HFFc6 (cell line): ENCODE measurements at regions not wholly inside any gene's neighbourhood (a gene's known extent, or its start where the extent isn't known, plus 50 kb on each side); places are given as distances from the start of the nearest gene placed in this dataset.

Experiments
- DNase-seq: peaks from one replicate; pipeline ENCODE4 v3.0.0-alpha.2; 2018
- H3K27ac Mint-ChIP-seq: 2 replicates; pipeline ENCODE4 v1.8.0; 2020; ENCODE audit warnings: mild to moderate bottlenecking, mixed read lengths
- H3K27me3 Mint-ChIP-seq: 2 replicates; pipeline ENCODE4 v1.8.0; 2021; ENCODE audit warnings: mild to moderate bottlenecking, moderate library complexity, mixed read lengths; ENCODE audit not compliant: insufficient read depth
- H3K36me3 Mint-ChIP-seq: 2 replicates; pipeline ENCODE4 v1.8.0; 2021; ENCODE audit warnings: low read depth, mixed read lengths
- H3K4me1 Mint-ChIP-seq: 2 replicates; pipeline ENCODE4 v1.8.0; 2020; ENCODE audit warnings: low read depth, mixed read lengths
- H3K4me3 Mint-ChIP-seq: 2 replicates; pipeline ENCODE4 v1.8.0; 2020; ENCODE audit warnings: mild to moderate bottlenecking, moderate library complexity, mixed read lengths
- H3K9me3 Mint-ChIP-seq: 2 replicates; pipeline ENCODE4 v1.8.0; 2020; ENCODE audit warnings: mild to moderate bottlenecking, mixed read lengths
- CTCF ChIP-seq: fragments of 200-600 bp; sonication (generic); IDR thresholded peaks from 2 replicates; pipeline ENCODE4 v1.5.0; 2021; ENCODE audit warnings: antibody characterized with exemption, mild to moderate bottlenecking

DNA sequence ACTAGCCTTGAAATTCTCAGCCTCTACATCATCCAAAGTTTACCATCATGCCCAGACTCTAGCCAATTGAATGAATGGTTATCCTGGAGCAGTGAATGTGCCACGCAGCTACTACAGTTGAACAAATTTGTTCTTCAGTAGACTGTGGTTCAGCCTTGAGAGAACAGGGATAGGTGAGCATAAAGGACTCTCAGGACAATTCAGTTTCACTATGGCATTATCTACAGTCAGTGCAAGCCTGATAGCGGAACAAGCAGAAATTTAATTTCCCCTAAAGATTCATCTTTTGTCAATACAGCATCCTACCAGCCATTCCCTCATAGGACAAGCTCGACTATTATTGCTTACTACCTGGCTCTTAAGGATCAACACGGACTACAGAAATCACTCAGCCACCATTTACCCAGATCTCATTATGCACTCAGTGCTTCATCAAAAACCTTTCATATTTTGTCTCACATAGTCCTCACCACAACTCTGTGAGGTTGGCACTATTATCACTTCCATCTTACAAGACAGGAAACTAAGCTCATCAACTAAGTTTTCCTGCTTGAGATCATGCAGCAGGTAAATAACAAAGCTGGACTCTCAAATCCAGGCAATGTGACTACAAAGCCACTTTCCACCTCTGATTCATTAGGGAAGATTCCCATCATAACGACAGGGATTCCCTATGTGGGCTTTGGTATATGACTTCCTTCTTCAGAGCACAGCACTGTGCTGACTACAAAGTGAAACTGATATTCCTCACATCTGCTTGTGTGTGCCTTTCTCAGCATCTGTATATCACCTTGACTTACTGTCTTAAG, 181.5 kb upstream of the ACVR2A start:
- Mint-ChIP-seq H3K27ac (no peak overlapping the region), H3K4me1 (no peaks in the 10 kb centered on the region), H3K4me3 (no peak overlapping the region), H3K36me3 (no peaks in the 10 kb centered on the region), H3K27me3 (no peaks in the 10 kb centered on the region), H3K9me3 (peaks cover 47% of the 10 kb centered on the region)
- TF ChIP-seq CTCF: no peak
- DNase-seq: no peak

DNA sequence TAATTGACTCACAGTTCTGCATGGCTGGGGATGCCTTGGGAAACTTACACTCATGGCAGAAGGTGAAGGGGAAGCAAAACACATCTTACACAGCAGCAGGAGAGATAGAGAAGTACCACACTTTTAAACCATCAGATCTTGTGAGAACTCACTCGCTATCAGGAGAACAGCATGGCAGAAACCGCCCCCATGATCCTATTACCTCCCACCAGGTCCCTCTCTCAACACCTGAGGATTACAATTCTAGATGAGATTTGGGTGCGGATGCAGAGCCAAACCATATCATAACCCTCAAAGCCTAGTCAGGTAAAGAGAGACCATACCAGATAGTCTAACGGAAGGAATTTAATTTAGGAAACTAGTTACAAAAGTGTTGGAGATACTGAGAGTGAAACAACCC, 182.6 kb upstream of the ACVR2A start:
- Mint-ChIP-seq H3K27ac (no peak overlapping the region), H3K9me3 (peaks cover 52% of the 10 kb centered on the region), H3K27me3 (no peaks in the 10 kb centered on the region), H3K4me1 (no peaks in the 10 kb centered on the region), H3K4me3 (no peak overlapping the region), H3K36me3 (no peaks in the 10 kb centered on the region)
- DNase-seq: no peak
- no peak for TF ChIP-seq CTCF

DNA sequence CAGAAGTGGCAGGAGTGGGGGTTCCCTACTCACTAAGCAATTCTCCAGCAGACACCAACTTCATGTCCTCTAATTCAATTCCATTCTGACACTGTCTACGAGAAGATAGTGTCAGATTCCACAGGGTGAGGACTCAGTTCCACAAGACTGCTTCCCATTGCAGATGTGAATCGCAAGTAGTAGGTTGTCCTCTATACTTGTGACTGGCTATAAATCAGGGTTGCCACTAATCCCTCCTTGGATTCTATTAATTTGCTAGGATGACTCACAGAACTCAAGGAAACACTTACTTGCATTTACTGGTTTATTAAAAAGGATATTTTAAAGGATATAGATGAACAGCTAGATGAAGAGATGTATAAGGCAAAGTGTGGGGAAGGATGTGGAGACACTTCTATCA, 184.1 kb upstream of the ACVR2A start:
- no peak for DNase-seq
- H3K4me3 Mint-ChIP-seq: no peak overlapping the region
- no peaks in the 10 kb centered on the region for H3K36me3 Mint-ChIP-seq
- H3K4me1 Mint-ChIP-seq: no peaks in the 10 kb centered on the region
- H3K27me3 Mint-ChIP-seq: no peaks in the 10 kb centered on the region
- no peak for TF ChIP-seq CTCF
- H3K27ac Mint-ChIP-seq: no peak overlapping the region
- H3K9me3 Mint-ChIP-seq: peaks cover 50% of the 10 kb centered on the region

- H3K4me1 Mint-ChIP-seq: no peaks in the 10 kb centered on the region
- H3K4me3 Mint-ChIP-seq: no peak overlapping the region
- H3K36me3 Mint-ChIP-seq: no peaks in the 10 kb centered on the region
- TF ChIP-seq CTCF: no peak
- no peaks in the 10 kb centered on the region; the same call in 1 of the 2 replicates for H3K27me3 Mint-ChIP-seq
- H3K27ac Mint-ChIP-seq: no peak overlapping the region
- no peak for DNase-seq
- H3K9me3 Mint-ChIP-seq: peaks cover 44% of the 10 kb centered on the region
Observed at GRCh38 chr2:147659051-147659450, 185.8 kb upstream of the ACVR2A start.

- Mint-ChIP-seq H3K4me3 (no peak overlapping the region), H3K27me3 (no peaks in the 10 kb centered on the region; the same call in 1 of the 2 replicates), H3K36me3 (no peaks in the 10 kb centered on the region), H3K9me3 (peaks cover 52% of the 10 kb centered on the region), H3K4me1 (no peaks in the 10 kb centered on the region), H3K27ac (no peak overlapping the region)
- no peak for DNase-seq
- TF ChIP-seq CTCF: no peak
Observed at GRCh38 chr2:147657086-147658000, 187.5 kb upstream of the ACVR2A start.
